HG03457 (cell line): ENCODE measurements at regions not wholly inside any gene's neighbourhood (a gene's known extent, or its start where the extent isn't known, plus 50 kb on each side); places are given as distances from the start of the nearest gene placed in this dataset.
"Not testable (repeated sequence)": the region's sequence is repeated elsewhere in the genome, so short reads cannot be mapped to it uniquely, and the experiment has no call there.

Experiments used
- ATAC-seq: cut with Tn5 transposase; IDR thresholded peaks from one replicate; pipeline ENCODE4 v1.9.1; 2021; ENCODE audit warnings: moderate number of reproducible peaks; ENCODE audit not compliant: unreplicated experiment

GRCh38 chr16:65621640-65622039 lies 499.8 kb upstream of the CDH11 start:
- no peak for ATAC-seq

GRCh38 chr16:65619606-65620005 lies 497.7 kb upstream of the CDH11 start:
- ATAC-seq = no peak

DNA sequence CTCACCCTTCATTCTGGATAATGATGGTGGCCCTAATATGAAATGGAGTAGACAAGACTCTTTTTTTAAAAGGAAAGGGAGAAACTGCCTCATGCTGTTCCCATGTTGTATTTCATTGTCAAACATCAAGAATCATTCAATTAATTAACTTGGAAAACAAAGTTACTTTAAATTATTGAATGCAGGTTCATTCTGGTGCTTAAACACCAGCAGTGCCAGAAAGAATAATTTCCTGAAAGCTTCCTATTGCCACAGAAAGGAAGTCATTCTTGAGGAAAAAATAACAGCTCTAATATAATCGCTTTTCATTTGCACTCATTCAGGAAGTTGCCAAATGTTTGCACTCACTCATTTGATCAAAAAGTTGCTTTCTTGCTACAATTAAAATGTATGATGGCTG lies 497.1 kb upstream of the CDH11 start:
- ATAC-seq = no peak

DNA sequence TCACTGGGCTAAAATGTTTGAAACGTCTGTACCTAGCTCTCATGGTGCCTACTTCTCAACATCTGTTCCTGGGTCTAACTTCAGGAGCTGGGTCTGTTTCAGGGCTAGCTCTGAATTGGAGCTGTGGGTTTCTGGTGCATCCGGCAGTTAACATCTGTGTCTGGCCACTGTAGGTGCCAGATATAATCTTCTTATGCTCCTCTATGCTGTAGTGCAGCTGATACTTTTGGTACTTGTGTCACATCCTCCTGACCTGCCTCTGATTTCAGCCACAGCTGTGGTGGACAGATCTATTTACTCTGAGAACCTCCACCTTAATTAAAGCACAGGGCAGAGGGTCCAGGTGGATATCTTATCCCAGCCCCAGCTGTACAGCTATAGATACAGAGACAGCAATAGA lies 496.5 kb upstream of the CDH11 start:
- ATAC-seq = no peak

- no peak for ATAC-seq
Measured at GRCh38 chr16:65617421-65617820, 495.6 kb upstream of the CDH11 start.

- no peak for ATAC-seq
Measured at GRCh38 chr16:65608455-65608854, 486.6 kb upstream of the CDH11 start.

DNA sequence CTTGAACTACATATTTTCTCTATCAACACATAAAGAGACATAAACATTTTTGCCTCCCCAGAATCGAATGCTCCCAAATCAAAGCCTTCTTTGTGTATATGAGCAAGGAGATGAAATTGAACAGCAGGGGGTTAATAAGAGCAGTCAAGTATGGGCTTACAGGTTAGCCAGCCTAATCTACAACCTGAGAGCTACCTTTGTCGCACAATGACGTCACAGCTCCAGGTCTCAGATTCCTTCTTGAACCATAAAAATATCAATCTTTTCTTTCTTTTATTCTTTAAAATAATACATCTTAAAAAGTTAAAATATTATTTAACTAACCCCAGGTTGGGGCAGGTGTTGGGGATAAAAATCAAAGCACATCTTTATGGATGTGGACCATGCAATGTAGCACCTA lies 482.9 kb upstream of the CDH11 start:
- no peak for ATAC-seq

GRCh38 chr16:65601781-65602180 lies 479.9 kb upstream of the CDH11 start:
- no peak for ATAC-seq

GRCh38 chr16:65600629-65601028 lies 478.8 kb upstream of the CDH11 start:
- ATAC-seq = no peak

GRCh38 chr16:65600046-65600445 lies 478.2 kb upstream of the CDH11 start:
- no peak for ATAC-seq

DNA sequence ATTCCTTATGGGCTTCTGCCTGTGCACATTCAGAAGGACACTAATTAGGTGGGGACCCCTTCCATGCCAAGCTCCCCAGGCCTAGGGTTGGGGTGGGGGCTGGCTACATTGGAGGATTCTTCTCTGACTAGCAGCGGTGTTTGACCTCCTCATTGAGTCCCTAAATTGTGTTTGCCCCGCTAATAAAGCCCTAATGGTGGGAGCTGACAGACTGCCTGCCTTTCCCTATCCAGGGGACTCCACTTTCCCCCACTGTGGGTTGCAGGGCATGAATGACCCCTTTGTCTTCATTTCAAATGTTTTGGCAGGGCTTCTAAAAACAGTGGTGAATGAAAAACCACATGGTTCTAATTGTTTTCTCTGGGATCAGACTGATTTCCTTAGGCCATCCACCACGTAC lies 476.8 kb upstream of the CDH11 start:
- ATAC-seq = no peak

- ATAC-seq = no peak
Measured at GRCh38 chr16:65583498-65583897, 461.6 kb upstream of the CDH11 start.

- no peak for ATAC-seq
Measured at GRCh38 chr16:65579050-65579449, 457.2 kb upstream of the CDH11 start.

- no peak for ATAC-seq
Measured at GRCh38 chr16:65576631-65577030, 454.8 kb upstream of the CDH11 start.

DNA sequence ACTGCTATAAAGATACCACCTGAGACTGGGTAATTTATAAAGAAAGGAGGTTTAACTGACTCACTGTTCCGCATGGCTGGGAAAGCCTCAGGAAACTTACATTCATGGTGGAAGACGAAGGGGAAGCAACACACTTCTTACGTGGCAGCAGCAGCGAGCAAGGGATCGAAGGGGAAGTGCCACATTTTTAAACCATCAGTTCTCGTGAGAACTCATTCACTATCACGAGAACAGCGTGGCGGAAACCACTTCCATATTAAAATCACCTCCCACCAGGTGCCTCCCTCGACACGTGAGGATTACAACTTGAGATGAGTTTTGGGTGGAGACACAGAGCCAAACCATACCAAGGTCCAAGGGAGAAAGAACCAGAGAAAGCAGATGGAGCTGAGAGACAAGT lies 454.3 kb upstream of the CDH11 start:
- ATAC-seq = no peak

DNA sequence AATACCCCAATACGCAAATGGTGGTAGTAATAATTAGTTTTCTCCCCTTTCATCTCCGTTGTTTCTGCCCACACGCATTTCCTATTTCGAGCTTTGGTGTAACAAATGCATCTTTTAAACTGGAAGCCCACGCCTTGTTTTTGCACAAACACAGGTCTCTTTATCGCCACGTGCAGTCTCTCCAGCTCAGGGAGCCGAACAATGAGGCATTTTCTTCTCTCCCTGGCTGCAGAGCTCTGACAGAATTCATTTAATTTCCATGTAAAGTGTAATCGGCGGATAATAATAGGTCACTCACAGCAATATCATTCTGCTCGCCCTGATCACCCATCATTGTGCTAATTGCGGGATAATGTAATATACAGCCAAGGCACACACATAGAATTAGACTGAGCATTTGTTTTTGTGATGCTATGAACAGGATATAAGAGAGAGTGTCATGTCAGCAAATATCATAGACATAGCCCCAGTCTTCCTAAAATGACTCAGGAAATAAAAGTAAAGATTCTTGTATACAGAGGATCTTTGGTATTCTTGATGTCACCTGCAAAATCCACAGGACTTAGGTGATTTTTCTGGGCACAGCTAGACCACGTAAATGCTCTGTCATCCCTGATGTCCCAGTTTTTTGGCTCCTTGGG lies 452.6 kb upstream of the CDH11 start:
- no peak for ATAC-seq

- ATAC-seq = no peak
Measured at GRCh38 chr16:65572156-65572555, 450.3 kb upstream of the CDH11 start.

DNA sequence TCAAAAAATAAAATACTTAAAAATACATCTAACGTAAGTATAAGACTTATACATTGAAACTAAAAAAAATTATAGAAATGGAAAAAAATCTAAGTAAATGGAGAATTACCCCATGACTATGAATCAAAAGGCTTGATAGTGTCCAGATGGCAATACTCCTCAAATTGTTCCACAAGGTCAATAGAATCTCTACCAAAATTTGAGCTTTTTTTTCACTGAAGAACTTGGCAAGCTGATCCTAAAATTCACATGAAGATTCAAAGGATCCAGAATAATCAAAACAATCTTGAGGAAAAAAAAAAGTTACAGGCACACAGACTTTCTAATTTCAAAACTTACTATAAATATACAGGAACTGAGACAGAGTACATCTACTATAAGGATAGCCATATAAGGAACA lies 448.4 kb upstream of the CDH11 start:
- no peak for ATAC-seq

GRCh38 chr16:65559846-65560245 lies 438.0 kb upstream of the CDH11 start:
- no peak for ATAC-seq

DNA sequence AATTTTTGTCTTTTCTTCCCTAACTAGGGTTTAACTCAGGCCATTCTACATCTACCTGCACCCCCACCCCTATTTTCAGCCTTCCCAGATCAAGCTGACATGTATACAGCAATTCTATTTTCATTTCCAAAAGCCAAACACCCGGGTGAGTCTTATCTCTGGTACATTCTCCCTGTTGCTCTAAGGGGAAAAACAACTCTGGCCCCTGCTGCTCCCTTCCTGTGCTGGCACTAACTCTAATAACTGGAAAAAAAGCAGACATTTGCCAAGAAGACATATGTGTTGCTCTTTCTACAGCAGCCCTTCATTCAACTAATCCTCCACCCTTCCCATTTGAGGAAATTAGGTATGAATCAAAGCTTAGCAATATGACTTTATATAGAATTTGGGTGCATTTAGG lies 427.8 kb upstream of the CDH11 start:
- not testable (repeated sequence) for ATAC-seq

GRCh38 chr16:65548470-65548869 lies 426.6 kb upstream of the CDH11 start:
- ATAC-seq = no peak

DNA sequence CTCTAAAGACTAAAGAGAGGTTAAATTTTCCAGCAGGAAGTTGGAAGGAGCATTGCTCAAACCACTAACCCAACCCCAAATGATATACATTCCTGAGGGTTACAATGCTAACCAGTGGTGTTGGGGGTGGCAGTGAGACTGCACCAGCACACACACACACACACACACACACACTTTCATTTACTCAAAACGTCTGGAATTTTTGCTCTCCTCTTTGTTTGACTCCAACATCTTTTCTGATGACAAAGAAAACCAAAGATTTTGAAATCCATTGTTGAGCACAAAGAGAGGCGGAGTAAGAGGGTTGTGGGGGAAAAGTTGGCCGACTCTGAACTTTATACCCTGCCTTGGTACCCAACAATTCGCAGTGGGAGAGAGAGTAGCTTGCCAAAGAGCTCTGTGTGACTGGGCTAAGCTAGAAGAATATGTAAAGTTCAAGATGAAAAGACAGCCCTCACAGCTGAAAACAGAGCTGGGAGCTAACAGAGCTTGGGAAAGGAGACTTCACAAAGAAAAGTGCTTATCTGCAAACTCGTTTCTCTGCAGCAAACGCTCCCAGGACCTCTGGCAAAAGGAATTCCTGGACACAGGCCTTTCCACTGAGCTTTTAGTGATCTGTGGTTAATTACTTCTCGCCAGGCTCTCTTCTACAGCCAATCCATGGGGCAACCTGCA lies 426.0 kb upstream of the CDH11 start:
- ATAC-seq = no peak

DNA sequence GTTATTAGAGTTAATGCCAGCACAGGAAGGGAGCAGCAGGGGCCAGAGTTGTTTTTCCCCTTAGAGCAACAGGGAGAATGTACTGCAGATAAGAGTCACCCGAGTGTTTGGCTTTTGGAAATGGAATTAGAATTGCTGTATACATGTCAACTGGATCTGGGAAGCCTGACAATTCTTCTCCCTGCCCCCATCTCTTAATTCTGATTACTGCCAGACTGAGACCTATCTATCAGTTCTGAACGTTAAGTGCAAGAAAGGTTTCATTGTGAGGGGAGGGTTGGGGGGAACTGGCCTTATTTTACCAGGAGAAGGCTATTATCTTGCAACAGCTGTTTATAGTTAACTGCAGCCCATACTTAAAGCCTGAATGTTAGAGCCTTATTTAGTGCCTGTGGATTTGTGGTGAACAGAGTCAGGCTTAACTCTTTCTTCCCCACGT lies 424.5 kb upstream of the CDH11 start:
- no peak for ATAC-seq
